HG03159 (cell line): ENCODE measurements at regions not wholly inside any gene's neighbourhood (a gene's known extent, or its start where the extent isn't known, plus 50 kb on each side); places are given as distances from the start of the nearest gene placed in this dataset.

ENCODE experiments used
- ATAC-seq: cut with Tn5 transposase; IDR thresholded peaks from one replicate; pipeline ENCODE4 v1.9.1; 2021; ENCODE audit warnings: mild to moderate bottlenecking, moderate library complexity; ENCODE audit not compliant: unreplicated experiment

DNA sequence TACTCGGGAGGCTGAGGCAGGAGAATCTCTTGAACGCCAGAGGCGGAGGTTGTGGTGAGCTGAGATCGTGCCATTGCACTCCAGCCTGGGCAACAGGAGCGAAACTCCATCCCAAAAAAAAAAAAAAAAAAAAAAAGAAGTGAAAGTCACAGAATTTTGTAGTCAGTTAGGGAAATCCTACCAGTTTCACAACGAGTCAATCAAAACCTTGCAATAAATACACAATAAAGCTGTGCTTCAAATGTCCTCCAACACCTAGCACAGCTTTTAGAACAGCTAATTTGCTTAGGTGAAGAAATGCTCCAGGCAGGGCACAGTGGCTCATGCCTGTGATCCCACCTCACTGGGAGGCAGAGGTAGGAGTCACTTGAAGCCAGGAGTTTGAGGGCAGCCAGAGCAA is 112.8 kb upstream of the ATF7IP start:
- ATAC-seq, result no peak

DNA sequence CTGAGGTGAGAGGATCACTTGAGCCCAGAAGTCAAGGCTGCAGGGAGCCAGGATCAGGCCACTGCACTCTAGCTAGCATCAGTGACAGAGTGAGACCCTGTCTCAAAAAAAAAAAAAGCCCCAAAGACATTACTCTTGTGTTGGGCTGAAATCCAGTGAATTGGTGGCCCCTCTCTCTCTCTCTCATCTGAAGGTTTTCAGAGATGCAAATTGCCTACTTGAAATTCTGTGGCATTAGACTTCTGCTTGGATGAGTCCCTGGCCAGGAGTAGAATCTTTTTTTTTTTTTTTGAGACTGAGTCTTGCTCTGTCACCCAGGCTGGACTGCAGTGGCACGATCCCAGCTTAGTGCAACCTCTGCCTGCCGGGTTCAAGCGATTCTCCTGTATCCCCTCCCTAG is 112.0 kb upstream of the ATF7IP start:
- no peak for ATAC-seq

DNA sequence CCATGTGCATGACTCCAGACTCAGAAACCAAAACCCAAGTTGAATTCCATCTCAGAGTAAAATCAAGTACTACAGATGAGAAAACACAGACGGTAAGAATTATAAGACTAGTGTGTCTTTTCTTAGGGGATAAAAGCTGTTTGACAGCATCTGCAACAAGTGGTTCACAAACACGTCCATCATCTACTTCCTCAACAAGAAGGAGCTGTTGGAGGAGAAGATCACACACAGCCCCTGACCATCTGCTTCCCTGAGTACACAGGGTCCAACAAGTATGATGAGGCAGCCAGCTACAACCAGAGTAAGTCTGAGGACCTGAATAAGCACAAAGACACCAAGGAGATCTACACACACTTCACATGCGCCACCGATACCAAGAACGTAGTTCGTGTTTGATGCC is 110.7 kb upstream of the ATF7IP start:
- no peak for ATAC-seq

DNA sequence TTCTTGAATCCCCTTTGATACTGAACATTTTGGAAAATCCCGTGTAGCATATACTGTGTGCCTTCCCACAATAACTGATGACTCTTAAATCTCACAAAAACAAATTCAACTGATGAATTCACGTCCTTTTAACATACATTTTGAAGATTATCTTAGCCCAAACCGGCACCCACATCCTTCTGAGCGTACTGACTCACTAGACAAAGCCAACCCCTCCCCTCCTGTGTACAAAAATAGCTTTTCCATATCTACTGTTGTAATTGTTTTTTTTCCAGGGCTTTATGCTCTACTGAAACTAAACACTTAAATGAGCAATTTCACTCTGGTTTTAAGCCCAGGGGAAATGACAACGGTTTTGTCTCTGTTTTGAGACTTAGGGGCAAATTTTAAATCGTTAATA is 109.4 kb upstream of the ATF7IP start:
- ATAC-seq, result no peak

DNA sequence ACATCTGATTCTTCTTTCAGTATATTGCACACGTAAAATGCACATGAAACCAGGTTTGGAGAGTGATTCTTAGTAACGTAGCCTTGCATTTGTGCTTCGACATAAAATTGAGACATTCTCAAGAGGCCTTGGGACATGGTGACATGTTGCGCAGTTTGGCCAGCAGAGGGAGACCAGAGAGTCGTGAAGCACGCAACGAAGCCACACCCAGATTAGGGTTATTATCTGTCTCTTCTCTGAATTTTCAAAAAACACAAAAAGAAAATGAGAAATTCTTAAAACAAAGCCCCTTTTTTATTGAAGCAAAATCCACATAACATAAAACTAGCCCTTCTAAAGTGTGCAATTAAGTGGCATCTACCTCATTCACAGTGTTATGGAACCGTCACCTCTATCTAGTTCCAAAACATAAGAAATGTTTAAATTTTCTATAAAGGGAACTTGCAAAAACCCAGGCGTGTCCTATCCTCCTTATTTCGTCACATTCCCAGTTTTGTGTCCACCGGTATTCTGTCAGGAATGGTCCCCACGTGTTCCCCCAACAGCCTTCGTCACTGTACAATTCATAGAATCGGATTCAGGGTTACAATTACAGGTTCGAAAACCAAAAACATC is 108.8 kb upstream of the ATF7IP start:
- ATAC-seq, result peak; percentile 56

DNA sequence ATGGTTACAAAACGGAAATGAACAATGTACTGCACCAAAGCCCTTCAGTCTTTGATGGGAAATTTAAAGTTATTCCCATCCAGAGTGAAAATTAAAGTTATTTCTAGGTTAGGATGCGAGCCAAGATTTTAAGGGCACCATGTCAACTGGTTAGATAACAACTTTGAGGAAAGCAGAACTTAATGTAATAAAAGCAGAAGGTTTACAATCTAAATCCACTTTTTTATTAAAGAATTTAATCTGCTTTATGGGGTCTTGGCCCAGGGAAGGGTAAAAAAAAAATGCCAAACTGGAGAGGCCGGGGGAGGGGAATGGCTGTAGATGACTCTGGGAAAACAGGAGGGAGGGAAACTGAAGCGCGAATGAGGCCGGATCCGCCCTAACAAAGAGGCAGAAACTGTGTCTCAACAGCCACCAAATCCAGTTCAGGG is 108.2 kb upstream of the ATF7IP start:
- no peak for ATAC-seq

DNA sequence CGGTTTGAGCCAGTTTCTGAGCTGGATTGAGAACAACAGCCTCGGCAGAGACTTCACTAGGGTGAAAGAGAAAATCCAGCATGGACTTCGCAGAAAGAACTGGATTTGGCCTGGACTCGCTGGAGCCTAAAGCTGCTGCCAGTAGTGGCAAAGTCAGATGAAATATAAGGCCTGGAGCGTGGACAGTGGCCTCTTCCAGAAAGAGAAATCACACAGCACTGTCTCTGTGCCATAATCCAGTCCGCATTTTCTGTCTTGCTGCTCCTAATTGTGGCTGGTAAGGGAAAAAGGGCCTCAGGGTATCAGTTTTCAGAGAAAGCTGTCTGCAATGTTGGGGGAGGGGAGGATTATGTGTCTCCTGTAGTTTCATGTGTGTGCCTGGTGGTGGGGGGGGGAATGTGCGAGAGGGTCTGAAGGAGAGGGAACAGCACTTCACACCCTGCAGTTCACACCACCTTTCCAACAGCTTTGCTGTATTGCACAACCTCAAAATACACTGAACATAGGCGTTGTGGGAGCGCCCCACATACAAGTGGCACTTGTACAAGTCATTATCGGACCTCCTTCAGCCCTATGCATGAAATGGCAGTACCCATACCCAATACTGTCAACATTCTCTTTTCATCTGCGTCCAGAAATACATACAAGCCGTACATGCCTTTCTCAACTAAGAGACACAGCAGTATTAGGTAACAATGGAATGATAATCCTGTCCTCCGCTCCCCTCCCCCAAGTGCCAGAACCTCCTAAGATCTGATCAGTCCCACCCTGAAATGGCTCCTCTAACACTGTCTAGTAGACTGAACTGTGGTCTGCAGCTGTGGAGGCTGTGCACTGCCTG is 107.5 kb upstream of the ATF7IP start:
- peak; percentile 50 for ATAC-seq

DNA sequence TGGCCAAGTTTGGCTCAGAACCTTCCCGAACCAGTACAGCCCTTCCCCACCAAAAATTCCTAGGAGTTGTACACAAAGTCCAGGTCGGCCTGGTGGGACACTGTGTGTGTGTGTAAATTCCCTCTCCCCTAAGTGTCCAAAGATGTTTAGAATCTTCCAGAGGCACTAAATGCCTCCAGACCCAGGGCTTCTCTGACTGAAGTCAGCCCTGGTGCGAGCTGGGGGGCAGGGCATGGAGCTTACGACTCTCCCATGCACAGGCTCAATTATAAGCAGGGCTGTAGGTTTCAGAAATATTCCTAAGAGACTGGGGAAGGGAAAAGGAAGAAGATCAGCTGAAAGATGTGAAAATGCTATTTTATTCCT is 106.9 kb upstream of the ATF7IP start:
- no peak for ATAC-seq

DNA sequence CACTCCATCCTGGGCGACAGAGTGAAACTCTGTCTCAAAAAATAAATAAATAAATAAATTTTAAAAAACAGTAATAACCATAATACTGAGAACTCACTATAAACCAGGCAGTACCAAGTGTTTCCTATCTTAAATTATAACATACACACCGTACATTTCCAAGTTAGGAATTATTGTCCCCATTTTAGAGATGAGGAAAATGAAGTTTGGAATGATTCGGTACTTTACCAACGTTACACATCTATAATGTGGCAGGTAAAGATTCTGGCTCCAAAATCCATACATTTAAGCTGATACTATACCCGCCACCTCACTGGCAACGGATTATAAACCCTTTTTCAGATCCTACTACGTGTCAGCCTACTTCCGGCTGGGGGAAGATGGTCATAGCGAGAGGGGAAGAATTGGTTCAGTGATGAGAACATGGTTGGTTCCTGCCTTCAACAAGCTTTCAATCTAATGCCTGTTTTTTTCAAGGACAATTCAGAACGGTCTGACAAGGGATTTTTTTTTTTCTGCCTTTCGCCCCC is 105.9 kb upstream of the ATF7IP start:
- ATAC-seq, result no peak

DNA sequence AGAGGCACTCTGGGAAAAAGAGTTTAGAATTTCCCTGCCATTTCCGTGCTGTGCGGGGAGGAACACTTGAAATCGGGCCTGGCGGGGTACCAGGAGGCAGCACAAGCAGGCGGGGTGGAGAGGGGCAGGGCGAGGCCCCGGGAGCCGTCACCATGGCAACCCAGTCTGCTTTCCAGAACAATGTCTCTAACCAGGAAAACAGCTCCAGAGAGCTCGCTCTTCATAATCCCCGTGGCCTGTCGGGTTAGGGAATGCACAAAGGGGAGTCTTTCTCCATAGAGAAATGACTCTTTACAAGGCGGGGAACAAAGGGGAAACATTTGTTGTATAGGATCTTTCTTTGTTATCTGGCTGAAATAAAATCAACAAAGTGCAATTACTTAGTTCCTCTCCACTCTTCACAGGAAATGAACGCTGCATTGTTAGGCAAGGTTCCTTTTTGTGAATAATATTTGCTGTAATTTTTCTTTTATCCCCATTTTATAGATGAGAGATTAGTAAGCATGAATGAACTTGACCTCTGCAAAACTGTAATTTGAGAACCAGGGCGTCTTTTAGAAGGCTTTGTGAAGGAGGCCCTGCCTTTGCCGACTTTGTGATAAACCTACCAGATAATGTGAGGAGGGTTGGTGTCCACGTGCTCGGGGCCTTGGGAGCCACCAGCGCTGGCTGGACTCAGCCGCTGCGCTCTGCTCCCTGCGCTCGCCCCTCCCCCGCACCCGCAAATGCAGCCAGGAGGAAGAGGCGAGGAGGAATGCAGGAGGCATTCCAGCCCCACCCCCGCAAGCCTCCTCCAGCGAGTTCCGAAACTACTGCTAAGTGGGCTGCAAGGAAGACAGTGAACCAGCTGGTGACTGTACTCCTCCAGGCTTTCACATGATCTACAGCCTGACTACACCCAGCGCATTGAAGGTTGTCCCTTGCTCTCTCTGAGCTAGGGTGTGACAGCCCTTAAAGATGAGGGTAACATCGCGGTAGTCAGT is 105.2 kb upstream of the ATF7IP start:
- ATAC-seq, result no peak

DNA sequence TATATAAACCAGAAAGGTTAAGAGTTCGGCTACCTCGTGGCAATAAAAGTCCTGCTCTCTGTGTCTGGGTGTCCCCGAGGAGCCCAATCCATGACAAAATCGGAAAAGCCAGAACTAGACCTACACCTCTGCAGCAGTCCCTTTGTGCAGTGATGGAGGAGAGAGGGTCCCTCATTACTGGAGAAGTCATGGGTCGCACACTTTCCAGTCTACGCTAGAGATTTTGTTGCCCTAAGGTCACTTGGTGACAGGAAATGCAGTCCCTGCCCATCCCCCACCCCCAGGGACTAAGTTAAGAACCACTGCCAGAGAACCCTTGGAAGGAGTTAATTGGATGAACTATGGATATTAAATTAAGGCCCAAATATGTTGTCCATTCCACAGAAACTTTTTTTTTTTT is 104.4 kb upstream of the ATF7IP start:
- ATAC-seq, result no peak

DNA sequence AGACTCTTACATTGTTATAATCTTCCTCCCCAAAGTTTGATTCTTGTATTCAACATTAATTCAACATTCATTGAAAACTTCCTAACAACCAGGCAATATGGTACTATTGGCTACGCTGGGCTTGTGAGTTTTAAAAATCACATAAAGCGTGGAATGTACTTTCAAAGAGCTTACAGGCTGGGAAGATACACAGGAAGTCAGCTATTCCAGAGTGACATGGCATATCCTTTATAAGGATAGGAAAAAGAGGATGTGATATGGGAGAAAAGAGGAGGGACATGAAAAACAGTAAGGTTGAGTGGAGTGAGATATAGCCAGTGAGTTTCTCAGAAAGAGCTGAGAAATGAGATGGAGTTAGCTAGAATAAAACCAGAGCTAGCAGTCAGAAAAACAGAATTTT is 103.6 kb upstream of the ATF7IP start:
- no peak for ATAC-seq

DNA sequence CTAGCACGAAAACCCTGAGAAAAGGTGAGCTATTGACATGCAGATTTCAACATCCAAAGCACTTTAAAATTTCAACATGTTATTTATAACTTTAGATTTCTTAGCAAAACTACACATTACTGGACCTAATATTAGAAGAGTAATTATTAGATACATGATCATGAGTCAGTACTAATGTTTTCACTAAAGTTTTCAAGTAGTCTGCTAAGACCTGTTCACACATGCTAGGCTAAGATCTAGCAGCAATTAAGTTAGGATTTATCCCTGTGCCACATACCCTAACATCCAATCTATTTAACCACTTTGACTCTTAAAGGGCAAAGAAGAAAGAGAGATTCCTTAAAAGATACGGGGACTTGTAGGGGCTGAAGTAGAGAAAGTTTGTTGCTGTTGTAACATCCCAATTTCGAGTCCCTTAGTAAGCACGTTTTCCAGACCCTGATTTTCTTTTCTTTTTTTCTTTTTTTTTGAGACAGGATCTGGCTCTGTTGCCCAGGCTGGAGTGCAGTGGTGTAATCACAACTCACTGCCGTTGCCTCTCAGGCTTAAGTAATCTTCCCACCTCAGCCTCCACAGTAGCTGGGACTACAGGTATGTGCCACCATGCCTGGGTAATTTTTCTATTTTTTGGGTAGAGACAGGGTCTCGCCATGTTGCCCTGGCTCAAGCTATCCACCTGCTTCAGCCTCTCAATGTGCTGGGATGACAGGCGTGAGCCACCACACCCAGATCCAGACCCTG is 102.5 kb upstream of the ATF7IP start:
- ATAC-seq, result no peak

DNA sequence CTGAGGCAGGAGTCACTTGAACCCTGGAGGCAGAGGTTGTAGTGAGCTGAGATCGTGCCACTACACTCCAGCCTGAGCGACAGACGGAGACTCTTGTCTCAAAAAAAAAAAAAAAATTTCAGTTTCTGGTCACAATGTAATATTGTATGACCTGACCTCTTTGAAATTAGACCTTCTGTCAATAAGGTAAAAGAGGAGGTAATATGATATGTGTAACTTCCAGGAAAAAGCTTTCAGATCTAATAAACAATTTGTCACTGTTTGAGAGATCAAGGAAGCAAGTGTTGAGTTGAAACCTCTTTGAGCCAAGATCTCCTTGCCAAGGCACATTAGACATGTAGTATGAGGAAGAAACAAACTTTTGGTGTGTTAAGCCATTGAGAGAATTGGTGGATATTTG is 101.7 kb upstream of the ATF7IP start:
- ATAC-seq, result no peak

DNA sequence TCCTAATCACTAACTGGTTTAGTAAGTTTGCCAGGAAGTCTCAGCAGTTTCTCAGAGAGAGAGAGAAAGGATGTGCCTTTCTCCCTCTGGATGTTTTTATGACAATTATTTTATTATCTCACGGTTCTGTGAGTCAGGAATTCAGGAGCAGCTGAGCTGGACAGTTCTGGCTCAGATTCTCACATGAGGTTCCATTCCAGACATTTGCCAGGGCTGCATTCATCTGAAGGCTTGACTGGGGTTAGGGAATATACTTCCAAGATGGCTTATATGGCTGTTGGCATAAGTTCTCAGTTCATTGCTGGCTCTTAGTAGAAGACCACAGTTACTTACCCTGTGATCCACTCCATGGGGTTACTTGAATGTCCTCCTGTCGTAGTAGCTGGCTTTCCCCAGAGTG is 101.2 kb upstream of the ATF7IP start:
- ATAC-seq, result no peak

DNA sequence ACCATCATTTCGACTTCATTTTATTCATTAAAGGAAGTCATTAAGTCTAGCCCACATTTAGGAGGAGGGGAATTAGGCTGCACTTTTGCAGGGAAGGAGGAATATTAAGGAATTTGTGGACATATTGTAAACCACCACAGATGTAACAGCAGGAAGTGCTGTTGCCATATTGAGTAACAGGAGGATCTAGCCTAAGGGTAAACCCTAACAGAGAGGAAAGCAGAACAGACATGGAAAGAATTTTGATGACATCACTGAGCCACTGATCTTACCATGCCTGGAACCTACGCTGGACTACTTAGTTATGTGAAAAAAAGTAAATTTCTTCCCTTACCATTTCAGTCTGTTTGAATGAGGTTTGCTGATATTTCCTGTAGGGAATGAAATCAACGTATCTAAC is 100.7 kb upstream of the ATF7IP start:
- no peak for ATAC-seq

DNA sequence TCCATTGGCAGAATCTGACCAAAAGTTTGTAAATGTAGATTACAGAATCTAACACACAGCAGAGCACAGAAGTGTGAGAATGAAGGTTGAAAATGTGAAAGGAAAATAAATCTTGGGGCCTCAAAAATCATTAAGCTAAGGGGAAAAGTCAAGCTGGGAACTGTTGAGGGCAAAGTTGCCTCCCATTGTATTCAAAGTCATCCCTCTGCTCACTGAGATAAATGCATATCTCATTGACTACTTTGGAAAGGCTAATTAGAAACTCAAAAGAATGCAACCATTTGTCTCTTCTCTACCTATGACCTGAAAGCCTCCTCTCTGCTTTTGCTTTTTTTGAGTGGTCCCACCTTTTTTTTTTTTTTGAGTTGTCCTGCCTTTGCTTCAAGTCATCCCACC is 97.4 kb upstream of the ATF7IP start:
- no peak for ATAC-seq

DNA sequence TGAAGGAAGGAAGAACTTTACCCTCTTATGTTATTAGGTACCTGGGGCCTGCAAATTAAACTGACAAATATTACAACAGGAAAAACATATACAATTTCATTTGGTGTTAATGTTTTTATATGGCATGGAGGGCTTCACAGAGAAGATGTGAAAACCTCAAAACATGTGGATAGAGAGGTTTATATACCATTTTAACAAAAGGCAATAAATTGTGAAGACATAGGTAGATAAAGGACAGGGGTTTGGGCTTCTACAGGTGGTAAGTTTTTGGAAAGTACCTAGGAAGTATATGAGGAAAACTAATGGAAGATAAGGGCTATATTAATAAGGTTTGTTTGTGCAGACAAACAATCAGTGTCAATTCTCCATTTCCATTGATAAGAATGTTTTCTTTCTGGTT is 95.1 kb upstream of the ATF7IP start:
- no peak for ATAC-seq

DNA sequence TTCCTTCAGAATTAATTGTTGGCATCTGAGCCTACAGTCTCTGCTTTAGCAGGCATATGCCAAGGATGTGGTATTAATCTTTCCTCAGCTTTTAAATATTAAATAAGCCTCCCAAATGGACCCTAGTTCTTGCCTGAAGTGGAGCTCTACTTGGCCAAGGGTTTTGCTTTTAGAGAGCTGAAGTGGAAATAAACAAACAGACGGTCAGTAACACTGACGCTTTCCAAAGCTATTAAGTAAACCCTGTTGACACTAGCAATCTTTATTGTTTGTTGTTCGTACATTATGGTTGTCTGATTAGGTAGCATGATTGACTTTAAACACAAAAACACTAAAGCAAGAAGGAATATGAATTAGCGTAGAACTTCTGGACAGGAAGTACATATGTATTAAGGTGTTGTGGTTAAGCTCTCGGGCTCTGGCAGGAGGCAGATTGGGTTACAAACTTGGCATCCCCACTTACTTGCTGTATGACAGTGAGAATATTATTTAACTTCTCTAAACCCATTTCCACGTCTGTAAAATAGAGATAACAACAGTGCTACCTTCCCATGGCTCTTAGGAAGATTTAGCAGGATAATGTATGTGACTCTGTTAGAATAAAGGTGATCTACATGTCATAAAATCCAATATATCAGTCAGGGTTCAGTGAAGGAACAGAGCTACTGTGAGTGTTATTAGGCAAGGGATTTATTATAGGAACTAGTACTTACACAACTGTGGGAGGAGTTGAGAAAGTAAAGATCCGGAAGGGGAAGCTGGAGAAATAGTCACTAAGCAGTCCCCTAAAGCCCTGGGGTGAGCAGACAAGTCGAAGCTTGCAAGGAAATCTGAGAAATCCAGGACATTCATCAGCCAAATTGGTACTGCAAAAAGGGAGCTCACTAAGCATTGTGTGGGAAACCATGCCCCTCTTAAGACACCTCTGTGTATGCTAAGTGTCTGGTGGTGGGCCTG is 92.2 kb upstream of the ATF7IP start:
- no peak for ATAC-seq

DNA sequence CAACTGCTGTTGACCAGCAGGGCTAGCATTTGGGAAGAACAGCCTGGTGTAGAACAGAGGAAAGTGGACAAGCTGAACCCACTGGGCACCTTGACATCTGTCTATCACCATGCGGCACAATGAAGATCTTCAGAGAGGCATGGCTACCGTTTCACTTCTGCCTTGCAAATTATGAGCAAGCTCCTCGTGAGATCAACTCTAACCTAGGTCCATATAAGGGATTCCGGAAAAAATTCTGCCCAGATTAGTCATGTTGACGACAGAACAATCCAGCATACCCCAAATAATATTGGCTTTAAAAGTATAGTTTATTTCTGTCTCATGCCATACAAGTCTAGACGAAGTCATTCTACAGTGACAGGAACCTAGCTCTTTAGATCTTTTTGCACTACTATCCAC is 91.6 kb upstream of the ATF7IP start:
- ATAC-seq, result no peak
